OCI-LY1 (cell line): ENCODE measurements at regions not wholly inside any gene's neighbourhood (a gene's known extent, or its start where the extent isn't known, plus 50 kb on each side); places are given as distances from the start of the nearest gene placed in this dataset.

Source experiments
- CTCF ChIP-seq: fragments of 200-600 bp; sonication (generic), shearing (Covaris generic); IDR thresholded peaks from 2 replicates; pipeline ENCODE4 v1.5.1; 2017; ENCODE audit warnings: mild to moderate bottlenecking, antibody characterized with exemption, low read length, moderate library complexity, mixed read lengths
- EZH2 ChIP-seq: fragments of 200-600 bp; sonication (generic), shearing (Covaris generic); IDR thresholded peaks from 2 replicates; pipeline ENCODE4 v1.8.0; 2017; ENCODE audit warnings: borderline replicate concordance, mixed run types, mild to moderate bottlenecking, antibody characterized with exemption, low read length, moderate library complexity, mixed read lengths

DNA sequence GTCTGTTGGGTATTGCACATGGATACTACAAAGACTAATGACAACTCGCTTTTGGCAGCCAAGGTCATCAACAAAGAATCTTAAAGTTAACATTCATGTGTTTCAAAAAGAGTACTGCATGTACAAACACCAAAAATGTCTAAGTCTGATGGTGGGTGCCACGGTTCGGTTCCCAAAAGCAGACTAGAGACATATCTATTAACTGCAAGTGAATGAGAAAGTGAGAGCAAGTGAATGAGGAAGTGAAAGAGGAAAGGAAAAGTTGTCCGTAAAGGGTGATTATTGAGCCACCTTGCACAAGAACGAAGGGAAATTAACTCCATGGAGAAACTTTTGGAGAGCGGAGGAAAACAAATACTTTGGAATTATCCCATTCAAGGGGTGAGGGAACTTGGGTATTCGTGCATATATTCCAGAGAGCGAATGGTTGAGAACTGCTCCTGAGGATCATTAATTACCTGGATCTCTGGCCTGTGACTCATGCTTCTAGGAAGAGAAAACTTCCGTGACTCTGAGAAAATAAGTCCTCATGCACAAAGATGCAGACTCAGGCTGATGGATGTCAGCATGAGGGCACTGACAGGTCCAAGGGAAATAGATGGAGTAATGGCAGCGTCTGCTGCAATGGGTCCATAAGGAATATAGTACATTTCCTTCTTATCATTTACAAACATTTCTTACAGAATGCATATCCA, 336.5 kb upstream of the TGFBR2 start:
- TF ChIP-seq CTCF (no peak), EZH2 (no peak)
